ENCODE measurements at regions not wholly inside any gene's neighbourhood (a gene's known extent, or its start where the extent isn't known, plus 50 kb on each side); places are given as distances from the start of the nearest gene placed in this dataset.

- Mint-ChIP-seq H3K36me3 (no peaks in the 10 kb centered on the region), H3K27ac (no peak overlapping the region), H3K9me3 (peaks cover 0 to 19% (median 7%) of the 10 kb centered on the region in 5 donors), H3K27me3 (peaks cover 0 to 2% of the 10 kb centered on the region in 2 donors), H3K4me1 (no peaks in the 10 kb centered on the region), H3K4me3 (no peak overlapping the region)
- Histone ChIP-seq H3K4me1 (ENCODE audit: insufficient read depth, low read length) (no peaks in the 10 kb centered on the region), H3K4me3 (ENCODE audit: low read length) (no peak overlapping the region), H3K36me3 (ENCODE audit: insufficient read depth, low read length) (no peaks in the 10 kb centered on the region), H3K27me3 (ENCODE audit: insufficient read depth, low read length, poor library complexity, severe bottlenecking) (no peaks in the 10 kb centered on the region), H3K27ac (ENCODE audit: low read depth, low read length) (no peak overlapping the region), H3K9me3 (ENCODE audit: low read length) (no peaks in the 10 kb centered on the region)
- ChIA-PET CTCF (no interaction called here), POLR2A (no interaction called here)
- DNase-seq = no peak
Observed at GRCh38 chr5:62960781-62961180, 382.2 kb downstream of the LRRC70 start.

- Histone ChIP-seq H3K27me3 (ENCODE audit: insufficient read depth, low read length, poor library complexity, severe bottlenecking) (no peaks in the 10 kb centered on the region), H3K9me3 (ENCODE audit: low read length) (no peaks in the 10 kb centered on the region), H3K4me1 (ENCODE audit: insufficient read depth, low read length) (no peaks in the 10 kb centered on the region), H3K36me3 (ENCODE audit: insufficient read depth, low read length) (no peaks in the 10 kb centered on the region), H3K4me3 (ENCODE audit: low read length) (no peak overlapping the region), H3K27ac (ENCODE audit: low read depth, low read length) (no peak overlapping the region)
- ChIA-PET CTCF (no interaction called here), POLR2A (no interaction called here)
- Mint-ChIP-seq H3K27ac (no peak overlapping the region), H3K27me3 (no peaks in the 10 kb centered on the region), H3K9me3 (peaks cover 0 to 5% (median 2%) of the 10 kb centered on the region in 5 donors), H3K36me3 (no peaks in the 10 kb centered on the region), H3K4me1 (no peaks in the 10 kb centered on the region), H3K4me3 (no peak overlapping the region)
- no peak for DNase-seq
Observed at GRCh38 chr5:62956597-62956996, 378.0 kb downstream of the LRRC70 start.

DNA sequence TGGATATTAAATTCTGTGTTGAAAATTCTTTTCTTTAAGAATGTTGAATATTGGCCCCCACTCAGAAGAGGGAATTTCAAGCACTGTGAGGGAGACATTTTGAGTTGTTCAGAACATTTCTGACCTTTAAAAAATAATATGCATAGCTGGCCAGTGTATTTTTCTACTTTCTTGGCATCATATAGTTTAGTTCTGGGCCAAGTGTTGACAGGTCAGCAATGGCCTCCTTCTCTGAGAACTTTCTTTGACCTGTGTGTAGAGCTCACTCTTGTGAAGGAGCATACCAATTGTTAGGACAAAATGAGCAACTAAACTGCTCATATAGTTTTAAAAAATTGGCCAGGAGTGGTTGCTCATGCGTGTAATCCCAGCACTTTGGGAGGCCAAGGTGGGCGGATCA lies 376.0 kb downstream of the LRRC70 start:
- no peaks in the 10 kb centered on the region for H3K27me3 ChIP-seq (ENCODE audit: insufficient read depth, low read length, poor library complexity, severe bottlenecking)
- Mint-ChIP-seq H3K36me3 (no peaks in the 10 kb centered on the region), H3K27ac (no peak overlapping the region), H3K4me1 (no peaks in the 10 kb centered on the region), H3K9me3 (peaks cover 0 to 5% (median 0%) of the 10 kb centered on the region in 5 donors), H3K27me3 (no peaks in the 10 kb centered on the region), H3K4me3 (no peak overlapping the region)
- CTCF ChIA-PET = no interaction called here
- H3K36me3 ChIP-seq (ENCODE audit: insufficient read depth, low read length) = no peaks in the 10 kb centered on the region
- DNase-seq = no peak
- H3K4me3 ChIP-seq (ENCODE audit: low read length) = no peak overlapping the region
- no peaks in the 10 kb centered on the region for H3K9me3 ChIP-seq (ENCODE audit: low read length)
- H3K27ac ChIP-seq (ENCODE audit: low read depth, low read length) = no peak overlapping the region
- H3K4me1 ChIP-seq (ENCODE audit: insufficient read depth, low read length) = no peaks in the 10 kb centered on the region
- POLR2A ChIA-PET = no interaction called here

DNA sequence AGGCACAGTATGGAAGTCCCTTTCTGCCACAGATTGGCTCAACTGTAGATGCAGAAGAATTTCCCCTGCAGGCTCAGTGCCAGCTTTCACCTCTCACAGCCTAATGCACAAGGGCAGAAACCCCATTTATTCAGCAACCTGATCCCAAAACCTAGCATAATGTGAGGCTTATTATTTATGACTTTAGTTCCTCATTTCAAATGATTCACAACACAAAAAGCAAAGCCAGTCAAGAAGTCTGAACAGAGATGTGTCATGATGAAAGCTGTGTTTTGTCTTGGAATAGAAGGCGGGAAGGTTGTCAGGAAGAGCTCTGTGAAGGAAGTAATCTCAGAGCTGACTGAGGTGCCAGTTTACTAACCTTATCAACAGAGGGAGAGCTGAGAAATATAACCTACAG lies 369.7 kb downstream of the LRRC70 start:
- no peaks in the 10 kb centered on the region for H3K36me3 Mint-ChIP-seq
- Histone ChIP-seq H3K27me3 (ENCODE audit: insufficient read depth, low read length, poor library complexity, severe bottlenecking) (no peaks in the 10 kb centered on the region), H3K4me3 (ENCODE audit: low read length) (no peak overlapping the region), H3K4me1 (ENCODE audit: insufficient read depth, low read length) (no peaks in the 10 kb centered on the region), H3K27ac (ENCODE audit: low read depth, low read length) (no peak overlapping the region), H3K36me3 (ENCODE audit: insufficient read depth, low read length) (no peaks in the 10 kb centered on the region), H3K9me3 (ENCODE audit: low read length) (no peaks in the 10 kb centered on the region)
- ChIA-PET CTCF (no interaction called here), POLR2A (no interaction called here)
- DNase-seq = no peak
- H3K27me3 Mint-ChIP-seq = no peaks in the 10 kb centered on the region
- H3K4me3 Mint-ChIP-seq = no peak overlapping the region
- peaks cover 0 to 2% (median 0%) of the 10 kb centered on the region in 5 donors for H3K9me3 Mint-ChIP-seq
- no peak overlapping the region for H3K27ac Mint-ChIP-seq
- H3K4me1 Mint-ChIP-seq = no peaks in the 10 kb centered on the region

DNA sequence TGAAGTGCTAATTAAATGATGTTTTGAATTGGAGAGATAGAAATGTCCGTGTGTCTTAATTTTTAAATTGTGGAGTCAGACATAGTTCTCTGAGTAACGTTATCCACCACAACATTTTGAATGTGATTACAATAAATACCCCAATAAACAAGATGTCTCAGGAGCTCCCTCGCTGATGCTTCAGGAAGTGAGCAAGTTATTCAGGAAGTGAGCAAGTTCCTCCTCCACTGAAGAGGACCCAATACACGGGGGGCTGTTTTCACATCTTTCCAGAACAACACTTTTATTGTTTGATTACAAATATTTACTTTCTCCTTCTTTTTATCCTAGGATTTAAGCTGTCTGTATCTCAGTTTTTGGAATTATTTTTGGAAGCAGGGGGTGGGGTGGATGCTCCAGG lies 363.8 kb downstream of the LRRC70 start:
- H3K36me3 Mint-ChIP-seq = no peaks in the 10 kb centered on the region
- H3K4me3 ChIP-seq (ENCODE audit: low read length) = no peak overlapping the region
- CTCF ChIA-PET = no interaction called here
- H3K27ac ChIP-seq (ENCODE audit: low read depth, low read length) = no peak overlapping the region
- no peaks in the 10 kb centered on the region for H3K4me1 ChIP-seq (ENCODE audit: insufficient read depth, low read length)
- peaks cover 0 to 4% of the 10 kb centered on the region in 2 donors for H3K27me3 Mint-ChIP-seq
- POLR2A ChIA-PET = no interaction called here
- no peak overlapping the region for H3K27ac Mint-ChIP-seq
- H3K36me3 ChIP-seq (ENCODE audit: insufficient read depth, low read length) = no peaks in the 10 kb centered on the region
- no peak for DNase-seq
- H3K9me3 Mint-ChIP-seq = peaks cover 0 to 2% (median 0%) of the 10 kb centered on the region in 5 donors
- H3K27me3 ChIP-seq (ENCODE audit: insufficient read depth, low read length, poor library complexity, severe bottlenecking) = no peaks in the 10 kb centered on the region
- no peaks in the 10 kb centered on the region for H3K9me3 ChIP-seq (ENCODE audit: low read length)
- H3K4me3 Mint-ChIP-seq = no peak overlapping the region
- H3K4me1 Mint-ChIP-seq = no peaks in the 10 kb centered on the region

DNA sequence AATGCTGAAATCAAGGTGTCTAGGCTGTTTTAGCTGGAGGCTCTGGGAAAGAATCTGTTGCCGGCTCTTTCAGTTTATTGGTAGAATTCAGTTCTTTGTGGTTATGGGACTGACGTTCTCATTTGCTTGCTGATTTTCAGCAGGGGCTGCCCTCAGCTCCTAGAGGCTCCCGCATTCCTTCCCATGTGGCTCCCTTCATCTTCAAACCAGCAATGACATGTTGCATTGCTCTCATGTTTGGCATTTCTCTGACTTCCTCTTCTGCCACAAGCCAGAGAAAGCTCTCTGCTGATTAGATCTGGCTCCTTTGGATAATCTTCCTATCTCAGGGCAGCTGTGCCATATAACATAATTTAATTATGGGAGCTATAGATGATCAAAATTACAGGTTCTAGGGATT lies 360.3 kb downstream of the LRRC70 start:
- Histone ChIP-seq H3K36me3 (ENCODE audit: insufficient read depth, low read length) (no peaks in the 10 kb centered on the region), H3K4me1 (ENCODE audit: insufficient read depth, low read length) (no peaks in the 10 kb centered on the region), H3K27me3 (ENCODE audit: insufficient read depth, low read length, poor library complexity, severe bottlenecking) (no peaks in the 10 kb centered on the region), H3K4me3 (ENCODE audit: low read length) (no peak overlapping the region), H3K9me3 (ENCODE audit: low read length) (no peaks in the 10 kb centered on the region), H3K27ac (ENCODE audit: low read depth, low read length) (no peak overlapping the region)
- ChIA-PET CTCF (interaction anchor here (1.2 kb wide), 1 partner anchor 11 kb away, joined by 3 read pairs; no protein-coding TSS in a partner anchor), POLR2A (no interaction called here)
- no peak for DNase-seq
- no peak overlapping the region for H3K27ac Mint-ChIP-seq
- no peak overlapping the region for H3K4me3 Mint-ChIP-seq
- H3K9me3 Mint-ChIP-seq = no peaks in the 10 kb centered on the region
- H3K27me3 Mint-ChIP-seq = peaks cover 0 to 4% of the 10 kb centered on the region in 2 donors
- no peaks in the 10 kb centered on the region for H3K4me1 Mint-ChIP-seq
- no peaks in the 10 kb centered on the region for H3K36me3 Mint-ChIP-seq

DNA sequence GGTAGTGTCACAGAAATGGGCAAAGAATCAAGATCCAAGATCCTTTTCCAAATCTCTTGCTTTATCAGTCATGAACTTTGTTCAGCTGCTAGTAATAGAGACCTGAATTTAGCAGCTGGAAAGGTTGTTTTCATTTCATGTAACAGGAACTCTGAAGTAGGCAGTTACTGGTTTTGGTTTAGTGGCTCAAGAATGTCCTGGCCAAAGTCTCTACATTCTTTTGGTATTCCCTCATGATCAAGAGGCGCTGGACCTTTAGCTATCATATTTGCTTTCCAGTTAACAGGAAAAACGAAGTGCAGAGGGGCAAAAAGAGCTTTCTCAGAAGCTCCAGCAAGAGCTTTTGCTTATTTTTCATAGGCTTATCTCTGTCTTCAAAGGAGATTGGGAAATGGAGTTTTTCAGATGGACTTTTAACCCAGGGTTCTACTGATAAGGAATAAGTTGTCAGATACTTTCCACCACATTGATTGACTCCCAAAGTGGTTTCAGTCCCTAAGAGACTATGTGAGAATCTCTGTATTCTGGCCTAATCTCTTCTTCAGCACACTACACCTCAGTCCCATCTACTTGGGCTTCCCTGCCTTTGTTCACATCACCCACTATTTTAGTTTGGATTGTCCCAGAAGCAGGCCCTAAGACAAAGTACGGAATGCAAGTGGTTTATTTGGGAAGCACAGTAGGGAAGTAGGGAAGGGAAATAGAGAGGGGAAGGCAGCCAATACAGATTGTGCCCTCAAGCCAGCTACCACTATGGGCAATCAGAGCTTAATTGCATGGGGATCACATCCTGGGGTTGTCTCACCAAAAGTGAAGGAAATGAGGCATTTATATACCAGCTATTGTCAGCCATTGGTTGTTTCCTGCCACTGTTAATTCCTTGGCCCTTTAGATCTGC lies 359.3 kb downstream of the LRRC70 start:
- no peaks in the 10 kb centered on the region for H3K27me3 ChIP-seq (ENCODE audit: insufficient read depth, low read length, poor library complexity, severe bottlenecking)
- no peak overlapping the region for H3K27ac Mint-ChIP-seq
- H3K9me3 ChIP-seq (ENCODE audit: low read length) = no peaks in the 10 kb centered on the region
- no peaks in the 10 kb centered on the region for H3K36me3 ChIP-seq (ENCODE audit: insufficient read depth, low read length)
- H3K4me1 Mint-ChIP-seq = no peaks in the 10 kb centered on the region
- H3K4me3 Mint-ChIP-seq = no peak overlapping the region
- H3K4me1 ChIP-seq (ENCODE audit: insufficient read depth, low read length) = no peaks in the 10 kb centered on the region
- ChIA-PET POLR2A (no interaction called here), CTCF (no interaction called here)
- H3K9me3 Mint-ChIP-seq = no peaks in the 10 kb centered on the region
- no peaks in the 10 kb centered on the region for H3K36me3 Mint-ChIP-seq
- H3K27me3 Mint-ChIP-seq = peaks cover 0 to 4% of the 10 kb centered on the region in 2 donors
- H3K27ac ChIP-seq (ENCODE audit: low read depth, low read length) = no peak overlapping the region
- H3K4me3 ChIP-seq (ENCODE audit: low read length) = no peak overlapping the region
- DNase-seq = no peak

DNA sequence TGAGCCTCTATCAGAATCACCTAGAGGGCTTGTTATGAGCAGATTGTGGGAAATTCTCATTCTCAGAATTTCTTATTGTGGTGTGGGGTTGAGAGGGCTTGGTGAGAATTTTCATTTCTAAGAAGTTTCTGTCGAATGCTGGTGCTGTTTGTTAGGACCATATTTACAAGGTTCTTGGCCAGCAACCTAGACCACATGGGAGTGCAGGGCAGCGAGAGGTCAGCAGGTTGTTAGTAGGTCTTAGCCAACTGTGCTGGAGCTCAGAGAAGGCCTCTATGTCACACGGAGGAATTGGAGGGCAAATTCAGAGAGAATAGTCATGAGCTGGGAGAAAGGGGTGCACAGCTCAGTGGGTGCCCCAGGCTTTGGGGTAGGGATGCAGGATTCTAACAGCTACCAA lies 357.0 kb downstream of the LRRC70 start:
- POLR2A ChIA-PET = no interaction called here

More for the DNA sequence above, 357.0 kb downstream of the LRRC70 start:
- no peak for DNase-seq
- H3K4me1 ChIP-seq (ENCODE audit: insufficient read depth, low read length) = no peaks in the 10 kb centered on the region
- no peaks in the 10 kb centered on the region for H3K4me1 Mint-ChIP-seq
- no peaks in the 10 kb centered on the region for H3K36me3 ChIP-seq (ENCODE audit: insufficient read depth, low read length)
- no peak overlapping the region for H3K27ac Mint-ChIP-seq
- H3K27me3 Mint-ChIP-seq = peaks cover 0 to 1% of the 10 kb centered on the region in 2 donors
- H3K9me3 Mint-ChIP-seq = no peaks in the 10 kb centered on the region
- CTCF ChIA-PET = no interaction called here
- H3K36me3 Mint-ChIP-seq = no peaks in the 10 kb centered on the region
- no peak overlapping the region for H3K27ac ChIP-seq (ENCODE audit: low read depth, low read length)
- no peaks in the 10 kb centered on the region for H3K9me3 ChIP-seq (ENCODE audit: low read length)
- H3K27me3 ChIP-seq (ENCODE audit: insufficient read depth, low read length, poor library complexity, severe bottlenecking) = no peaks in the 10 kb centered on the region
- no peak overlapping the region for H3K4me3 Mint-ChIP-seq
- no peak overlapping the region for H3K4me3 ChIP-seq (ENCODE audit: low read length)

Measured in CD8-positive, alpha-beta memory T cell (primary cell).